ENCODE measurements at regions not wholly inside any gene's neighbourhood (a gene's known extent, or its start where the extent isn't known, plus 50 kb on each side); places are given as distances from the start of the nearest gene placed in this dataset.

DNA sequence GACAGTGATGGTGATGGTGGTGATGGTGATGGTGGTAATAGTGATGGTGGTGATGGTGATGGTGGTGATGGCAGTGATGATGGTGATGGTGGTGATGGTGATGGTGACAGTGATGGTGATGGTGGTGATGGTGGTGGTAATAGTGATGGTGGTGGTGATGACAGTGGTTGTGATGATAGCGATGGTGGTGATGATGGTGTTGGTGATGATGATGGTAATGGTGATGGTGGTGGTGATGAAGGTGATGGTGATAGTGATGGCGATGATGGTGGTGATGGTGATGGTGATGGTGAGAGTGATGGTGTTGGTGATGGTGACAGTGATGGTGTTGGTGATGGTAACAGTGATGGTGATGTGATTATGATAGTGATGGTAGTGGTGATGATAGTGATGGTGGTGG is 94.3 kb downstream of the ASB1 start:
- Histone ChIP-seq H3K4me3 (ENCODE audit: low read length) (no peak overlapping the region), H3K27ac (ENCODE audit: low read length) (no peak overlapping the region), H2AFZ (ENCODE audit: low read length) (no peak overlapping the region), H3K4me1 (ENCODE audit: low read length) (no peaks in the 10 kb centered on the region), H3K9ac (ENCODE audit: low read length) (no peak overlapping the region), H3K79me2 (ENCODE audit: low read length) (no peaks in the 10 kb centered on the region), H3K27me3 (replicated peaks; ENCODE audit: insufficient read depth, low read length) (peaks cover 12% of the 10 kb centered on the region), H4K20me1 (ENCODE audit: insufficient read depth, low read length) (no peaks in the 10 kb centered on the region), H3K9me2 (replicated peaks; ENCODE audit: insufficient read depth, low read length) (no peaks in the 10 kb centered on the region), H3K4me2 (ENCODE audit: low read depth, low read length) (no peak overlapping the region), H3K9me3 (replicated peaks; ENCODE audit: insufficient read depth, low read length) (no peaks in the 10 kb centered on the region), H3F3A (ENCODE audit: insufficient read depth, low read length) (no peaks in the 10 kb centered on the region), H3K36me3 (replicated peaks; ENCODE audit: insufficient read depth, low read length) (no peaks in the 10 kb centered on the region)
- TF ChIP-seq, protein P1, sequence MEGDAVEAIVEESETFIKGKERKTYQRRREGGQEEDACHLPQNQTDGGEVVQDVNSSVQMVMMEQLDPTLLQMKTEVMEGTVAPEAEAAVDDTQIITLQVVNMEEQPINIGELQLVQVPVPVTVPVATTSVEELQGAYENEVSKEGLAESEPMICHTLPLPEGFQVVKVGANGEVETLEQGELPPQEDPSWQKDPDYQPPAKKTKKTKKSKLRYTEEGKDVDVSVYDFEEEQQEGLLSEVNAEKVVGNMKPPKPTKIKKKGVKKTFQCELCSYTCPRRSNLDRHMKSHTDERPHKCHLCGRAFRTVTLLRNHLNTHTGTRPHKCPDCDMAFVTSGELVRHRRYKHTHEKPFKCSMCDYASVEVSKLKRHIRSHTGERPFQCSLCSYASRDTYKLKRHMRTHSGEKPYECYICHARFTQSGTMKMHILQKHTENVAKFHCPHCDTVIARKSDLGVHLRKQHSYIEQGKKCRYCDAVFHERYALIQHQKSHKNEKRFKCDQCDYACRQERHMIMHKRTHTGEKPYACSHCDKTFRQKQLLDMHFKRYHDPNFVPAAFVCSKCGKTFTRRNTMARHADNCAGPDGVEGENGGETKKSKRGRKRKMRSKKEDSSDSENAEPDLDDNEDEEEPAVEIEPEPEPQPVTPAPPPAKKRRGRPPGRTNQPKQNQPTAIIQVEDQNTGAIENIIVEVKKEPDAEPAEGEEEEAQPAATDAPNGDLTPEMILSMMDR (IDR thresholded peaks at IDR 0.05; ENCODE audit: low read length): no peak
- no peak for DNase-seq

DNA sequence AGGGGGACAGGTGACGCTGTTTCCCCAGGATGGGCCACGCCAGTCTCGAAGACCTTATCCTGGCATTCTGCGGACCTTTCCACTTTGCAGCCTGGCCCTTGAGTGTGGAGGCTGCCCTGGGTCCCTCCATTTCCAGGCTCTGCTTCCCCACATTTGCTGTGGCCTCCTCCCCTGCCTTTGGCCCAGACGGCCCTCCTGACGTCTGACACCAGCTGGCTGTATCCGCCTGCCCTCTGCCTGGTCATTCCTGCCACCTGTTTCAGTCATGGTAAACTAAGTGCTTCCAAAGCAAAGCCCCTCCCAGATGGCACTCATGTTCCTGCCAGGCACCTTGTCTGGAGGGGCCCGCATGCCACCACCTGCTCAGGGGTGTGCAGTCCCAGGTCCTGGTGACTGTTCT is 95.1 kb downstream of the ASB1 start:
- Histone ChIP-seq H3K79me2 (ENCODE audit: low read length) (no peaks in the 10 kb centered on the region), H3K9me2 (replicated peaks; ENCODE audit: insufficient read depth, low read length) (no peaks in the 10 kb centered on the region), H3K4me2 (ENCODE audit: low read depth, low read length) (no peak overlapping the region), H3K4me3 (ENCODE audit: low read length) (no peak overlapping the region), H3K27ac (ENCODE audit: low read length) (no peak overlapping the region), H2AFZ (ENCODE audit: low read length) (no peak overlapping the region), H3K27me3 (replicated peaks; ENCODE audit: insufficient read depth, low read length) (peaks cover 12% of the 10 kb centered on the region), H3K9me3 (replicated peaks; ENCODE audit: insufficient read depth, low read length) (no peaks in the 10 kb centered on the region), H3K36me3 (replicated peaks; ENCODE audit: insufficient read depth, low read length) (no peaks in the 10 kb centered on the region), H3K9ac (ENCODE audit: low read length) (no peak overlapping the region), H3F3A (ENCODE audit: insufficient read depth, low read length) (no peaks in the 10 kb centered on the region), H3K4me1 (ENCODE audit: low read length) (no peaks in the 10 kb centered on the region), H4K20me1 (ENCODE audit: insufficient read depth, low read length) (no peaks in the 10 kb centered on the region)
- no peak for DNase-seq
- TF ChIP-seq, protein P1 (IDR thresholded peaks at IDR 0.05; ENCODE audit: low read length): no peak
- TF ChIP-seq EZH2 (optimal IDR thresholded peaks at IDR 0.05; ENCODE audit: low read depth, low read length): no peak
- TF ChIP-seq EZH2phosphoT487 (IDR thresholded peaks at IDR 0.05; ENCODE audit: low read length): no peak

DNA sequence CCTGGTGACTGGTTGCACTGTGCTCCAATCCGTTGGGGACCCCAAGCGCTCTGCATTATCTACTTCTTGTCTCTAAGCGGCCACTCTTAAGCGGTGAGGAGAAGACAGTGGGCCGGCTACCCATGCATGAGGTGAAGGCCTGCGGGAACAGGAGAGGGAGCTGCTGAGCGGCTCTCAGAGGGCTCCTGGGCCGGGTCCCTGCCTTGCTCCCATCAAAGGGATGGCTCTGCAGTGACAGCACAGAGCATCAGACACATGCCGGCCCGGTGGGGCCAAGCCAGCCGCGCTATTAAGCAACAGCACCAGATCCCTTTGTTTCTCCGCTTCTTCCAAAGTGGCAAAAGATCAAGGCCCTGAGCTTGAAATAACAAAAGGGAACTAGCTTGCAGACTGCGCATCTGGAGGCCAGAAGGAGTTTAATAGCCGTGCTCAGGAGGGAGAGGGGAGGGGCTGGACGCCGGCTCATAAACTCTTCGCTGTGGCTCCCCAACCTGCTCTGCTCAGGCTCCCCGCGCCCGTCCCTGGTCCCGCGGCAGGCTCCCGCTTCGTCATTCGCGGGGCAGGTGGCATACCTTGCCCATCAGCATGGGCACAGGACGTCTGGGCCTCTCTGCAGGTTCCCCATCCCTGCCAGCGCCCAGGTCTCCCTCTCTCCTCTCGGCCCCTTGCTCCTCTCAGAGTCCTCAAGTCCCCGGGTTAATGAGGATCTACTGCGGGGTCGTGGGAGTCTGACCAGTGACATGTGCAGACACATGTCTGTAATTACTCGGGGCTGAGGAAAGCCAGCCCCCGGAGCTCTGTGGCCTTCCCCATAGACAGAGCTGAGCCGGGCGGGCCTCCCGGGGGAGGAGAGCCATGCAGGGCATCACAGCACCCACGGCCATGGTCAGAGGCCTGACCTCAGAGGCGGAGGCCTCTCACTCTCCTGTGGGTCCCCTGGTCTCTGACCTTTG is 96.7 kb downstream of the ASB1 start:
- no peak for TF ChIP-seq EZH2 (optimal IDR thresholded peaks at IDR 0.05; ENCODE audit: low read depth, low read length)
- no peak for TF ChIP-seq EZH2phosphoT487 (IDR thresholded peaks at IDR 0.05; ENCODE audit: low read length)
- TF ChIP-seq, protein P1 (IDR thresholded peaks at IDR 0.05; ENCODE audit: low read length): no peak
- Histone ChIP-seq H3K9ac (ENCODE audit: low read length) (no peak overlapping the region), H3K36me3 (replicated peaks; ENCODE audit: insufficient read depth, low read length) (no peaks in the 10 kb centered on the region), H3F3A (ENCODE audit: insufficient read depth, low read length) (no peaks in the 10 kb centered on the region), H4K20me1 (ENCODE audit: insufficient read depth, low read length) (no peaks in the 10 kb centered on the region), H3K4me3 (ENCODE audit: low read length) (no peak overlapping the region), H2AFZ (ENCODE audit: low read length) (no peak overlapping the region), H3K4me1 (ENCODE audit: low read length) (no peaks in the 10 kb centered on the region), H3K79me2 (ENCODE audit: low read length) (no peaks in the 10 kb centered on the region), H3K9me3 (replicated peaks; ENCODE audit: insufficient read depth, low read length) (no peaks in the 10 kb centered on the region), H3K4me2 (ENCODE audit: low read depth, low read length) (no peak overlapping the region), H3K9me2 (replicated peaks; ENCODE audit: insufficient read depth, low read length) (no peaks in the 10 kb centered on the region), H3K27me3 (replicated peaks; ENCODE audit: insufficient read depth, low read length) (peaks cover 12% of the 10 kb centered on the region), H3K27ac (ENCODE audit: low read length) (no peak overlapping the region)
- DNase-seq: no peak
